Gastrocnemius medialis (tissue), 4 donors: ENCODE measurements at regions not wholly inside any gene's neighbourhood (a gene's known extent, or its start where the extent isn't known, plus 50 kb on each side); places are given as distances from the start of the nearest gene placed in this dataset.

Source experiments
- ATAC-seq, 2 donors: fragments of 150-250 bp; one replicate each; pipeline ENCODE4 v1.9.1; 2016
- DNase-seq, 2 donors: peaks; one replicate each; pipeline ENCODE4 v3.0.0-alpha.2; 2019
- H3K27ac ChIP-seq, 4 donors: fragments of 200-600 bp; sonication (generic); 1 replicate in 1 of 4; 2 replicates in 3 of 4; pipeline ENCODE4 v1.5.1; 2016 to 2018; ENCODE audit warnings: mild to moderate bottlenecking in 2 of 4, moderate library complexity in 1 of 4
- H3K27me3 ChIP-seq, 3 donors: fragments of 200-600 bp; sonication (generic) in 2 of 3; 1 replicate in 1 of 3; 2 replicates in 2 of 3; pipeline versions ENCODE4 v1.5.1 to v1.6.0; 2016 to 2019; ENCODE audit warnings: mild to moderate bottlenecking in 1 of 3, moderate library complexity in 1 of 3
- H3K36me3 ChIP-seq, 2 donors: fragments of 200-600 bp; sonication (generic) in 1 of 2; one replicate each; pipeline ENCODE4 v1.5.1; 2017 to 2018
- H3K4me1 ChIP-seq, 2 donors: fragments of 200-600 bp; sonication (generic) in 1 of 2; one replicate each; pipeline ENCODE4 v1.5.1; 2016 to 2017; ENCODE audit warnings: mild to moderate bottlenecking in 2 of 2
- H3K4me3 ChIP-seq, 4 donors: fragments of 200-600 bp; sonication (generic) in 3 of 4; 1 replicate in 1 of 4; 2 replicates in 3 of 4; pipeline ENCODE4 v1.5.1; 2016 to 2019; ENCODE audit warnings: mild to moderate bottlenecking in 2 of 4
- H3K9me3 ChIP-seq, 3 donors: fragments of 200-600 bp; sonication (generic) in 2 of 3; 1 replicate in 1 of 3; 2 replicates in 2 of 3; pipeline ENCODE4 v1.5.1; 2016 to 2019
- POLR2A ChIP-seq, 2 donors: fragments of 450-650 bp; IDR thresholded peaks; one replicate each; pipeline ENCODE4 v1.6.1; 2017; ENCODE audit warnings: antibody characterized with exemption in 2 of 2, mild to moderate bottlenecking in 2 of 2, moderate library complexity in 2 of 2
- in situ Hi-C, 4 donors: fragments of 200-750 bp; cut with MboI; loops; one replicate each; pipeline versions ENCODE4 v1.15.0 to v1.8.0; 2017; ENCODE audit warnings: low sequenced_read_pairs in 4 of 4
- intact Hi-C: fragments of 100-400 bp; cut with DNase I; formaldehyde crosslinking; loops from one replicate; pipeline ENCODE4 v1.15.1; 2023; ENCODE audit warnings: low total_unique reads
- TF ChIP-seq, protein P1 (sequence below), 5 experiments: fragments of 450-650 bp in 3 of 5; fragments of 200-600 bp in 2 of 5; sonication (generic) in 2 of 5; IDR thresholded peaks in 4 of 5; conservative IDR thresholded peaks in 1 of 5; 1 replicate in 4 of 5; 2 replicates in 1 of 5; pipeline ENCODE4 v1.5.1; 2016 to 2019; ENCODE audit warnings: antibody characterized with exemption in 5 of 5, mild to moderate bottlenecking in 3 of 5, moderate library complexity in 3 of 5

DNA sequence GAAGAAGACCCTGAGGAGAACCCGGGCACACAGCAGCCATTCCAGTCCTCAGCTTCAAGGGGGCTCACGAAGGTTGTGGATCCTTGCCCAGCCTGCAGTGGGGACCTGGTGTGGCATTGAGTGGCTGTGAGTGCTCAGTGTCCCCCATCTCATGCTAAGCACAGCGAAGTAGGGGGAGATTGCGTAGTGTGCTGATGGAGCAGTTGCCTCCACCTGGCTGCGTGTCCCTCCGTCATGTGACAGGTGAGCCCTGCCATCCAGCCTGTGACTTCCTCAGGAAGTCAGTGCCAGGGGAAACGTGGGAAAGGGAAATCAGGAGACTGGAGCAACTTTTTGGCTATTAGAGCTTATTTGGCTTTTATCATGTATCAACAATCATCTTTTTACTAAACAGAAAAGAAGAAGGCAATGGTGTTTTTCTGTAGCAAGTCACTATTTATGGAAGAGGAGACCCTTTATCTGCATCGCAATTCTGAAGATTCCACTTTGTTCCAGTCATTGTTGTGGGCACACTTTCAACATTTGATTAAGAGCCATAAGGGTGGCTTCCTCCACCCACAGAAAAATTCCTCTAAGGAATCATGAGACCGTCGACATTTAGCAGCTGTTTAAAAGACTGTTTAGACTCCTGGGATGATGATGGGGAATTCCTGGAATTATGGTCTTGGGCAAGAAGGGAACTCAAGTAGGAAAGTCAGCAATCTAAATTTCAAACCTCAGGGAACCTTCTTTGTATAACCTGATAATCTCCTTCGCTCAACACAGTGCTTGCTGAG lies 126.8 kb upstream of the SPATA13 start:
- intact Hi-C loops (no loop called here), in situ Hi-C loops (no loop called here)
- H3K36me3 ChIP-seq = no peaks in the 10 kb centered on the region
- H3K4me3 ChIP-seq = no peak overlapping the region
- no peak overlapping the region for H3K27ac ChIP-seq
- DNase-seq (no peak), ATAC-seq (peak; percentile 33 to 39)
- H3K4me1 ChIP-seq = peaks cover 0 to 3% of the 10 kb centered on the region in 2 donors
- TF ChIP-seq POLR2A (IDR thresholded peaks at IDR 0.05) = no peak
- TF ChIP-seq, protein P1, sequence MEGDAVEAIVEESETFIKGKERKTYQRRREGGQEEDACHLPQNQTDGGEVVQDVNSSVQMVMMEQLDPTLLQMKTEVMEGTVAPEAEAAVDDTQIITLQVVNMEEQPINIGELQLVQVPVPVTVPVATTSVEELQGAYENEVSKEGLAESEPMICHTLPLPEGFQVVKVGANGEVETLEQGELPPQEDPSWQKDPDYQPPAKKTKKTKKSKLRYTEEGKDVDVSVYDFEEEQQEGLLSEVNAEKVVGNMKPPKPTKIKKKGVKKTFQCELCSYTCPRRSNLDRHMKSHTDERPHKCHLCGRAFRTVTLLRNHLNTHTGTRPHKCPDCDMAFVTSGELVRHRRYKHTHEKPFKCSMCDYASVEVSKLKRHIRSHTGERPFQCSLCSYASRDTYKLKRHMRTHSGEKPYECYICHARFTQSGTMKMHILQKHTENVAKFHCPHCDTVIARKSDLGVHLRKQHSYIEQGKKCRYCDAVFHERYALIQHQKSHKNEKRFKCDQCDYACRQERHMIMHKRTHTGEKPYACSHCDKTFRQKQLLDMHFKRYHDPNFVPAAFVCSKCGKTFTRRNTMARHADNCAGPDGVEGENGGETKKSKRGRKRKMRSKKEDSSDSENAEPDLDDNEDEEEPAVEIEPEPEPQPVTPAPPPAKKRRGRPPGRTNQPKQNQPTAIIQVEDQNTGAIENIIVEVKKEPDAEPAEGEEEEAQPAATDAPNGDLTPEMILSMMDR (IDR thresholded peaks at IDR 0.05 in 4 of 5, conservative IDR thresholded peaks at IDR 0.05 in 1 of 5) = no peak
- H3K9me3 ChIP-seq = no peaks in the 10 kb centered on the region
- H3K27me3 ChIP-seq = no peaks in the 10 kb centered on the region

DNA sequence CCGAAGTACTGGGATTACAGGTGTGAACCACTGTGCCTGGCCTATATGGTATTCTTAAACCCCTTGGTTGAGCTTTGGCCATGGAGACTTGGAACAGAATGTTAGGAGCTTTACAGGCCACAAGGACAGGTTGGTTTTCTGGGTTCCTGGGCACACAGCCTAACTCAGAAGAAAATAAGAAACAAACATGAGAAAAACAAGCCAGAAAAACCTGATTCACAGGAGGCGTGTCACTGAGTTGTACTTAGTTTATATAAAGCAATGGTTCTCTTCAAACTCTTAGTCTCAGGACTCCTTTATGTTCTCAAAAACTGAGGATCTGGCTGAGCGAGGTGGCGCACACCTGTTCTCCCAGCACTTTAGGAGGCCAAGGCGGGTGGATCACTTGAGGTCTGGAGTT lies 125.1 kb upstream of the SPATA13 start:
- ATAC-seq = no peak
- H3K36me3 ChIP-seq = no peaks in the 10 kb centered on the region
- intact Hi-C loops (no loop called here), in situ Hi-C loops (no loop called here)
- no peaks in the 10 kb centered on the region for H3K9me3 ChIP-seq
- DNase-seq = no peak
- H3K27me3 ChIP-seq = no peaks in the 10 kb centered on the region
- no peak overlapping the region for H3K27ac ChIP-seq
- TF ChIP-seq POLR2A (IDR thresholded peaks at IDR 0.05) = no peak
- TF ChIP-seq, protein P1 (IDR thresholded peaks at IDR 0.05 in 4 of 5, conservative IDR thresholded peaks at IDR 0.05 in 1 of 5) = no peak
- H3K4me3 ChIP-seq = no peak overlapping the region
- peaks cover 0 to 3% of the 10 kb centered on the region in 2 donors for H3K4me1 ChIP-seq

DNA sequence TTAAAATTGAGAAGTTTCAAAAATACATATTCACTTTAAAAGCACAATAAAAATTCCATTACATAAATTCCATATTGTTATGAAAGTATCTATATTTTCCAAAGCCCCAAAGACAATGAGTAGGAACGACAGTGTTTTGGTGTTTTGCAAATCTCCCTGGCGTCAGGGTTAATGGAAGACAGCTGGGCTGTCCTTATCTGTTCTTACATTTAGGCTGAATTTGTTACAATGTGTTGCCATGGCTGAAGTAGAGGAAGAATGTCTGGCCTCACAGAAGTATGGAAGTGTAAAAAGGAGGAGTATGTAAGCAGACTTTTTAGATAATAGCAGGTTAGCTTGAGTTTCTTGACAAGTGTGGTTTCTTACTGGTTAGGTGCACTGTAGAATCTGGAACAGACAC lies 124.4 kb upstream of the SPATA13 start:
- DNase-seq (no peak), ATAC-seq (no peak)
- Histone ChIP-seq H3K27me3 (no peaks in the 10 kb centered on the region), H3K4me3 (no peak overlapping the region), H3K9me3 (no peaks in the 10 kb centered on the region), H3K36me3 (no peaks in the 10 kb centered on the region), H3K4me1 (peaks cover 0 to 3% of the 10 kb centered on the region in 2 donors), H3K27ac (no peak overlapping the region)
- intact Hi-C loops (no loop called here), in situ Hi-C loops (no loop called here)
- TF ChIP-seq POLR2A (IDR thresholded peaks at IDR 0.05) = no peak

DNA sequence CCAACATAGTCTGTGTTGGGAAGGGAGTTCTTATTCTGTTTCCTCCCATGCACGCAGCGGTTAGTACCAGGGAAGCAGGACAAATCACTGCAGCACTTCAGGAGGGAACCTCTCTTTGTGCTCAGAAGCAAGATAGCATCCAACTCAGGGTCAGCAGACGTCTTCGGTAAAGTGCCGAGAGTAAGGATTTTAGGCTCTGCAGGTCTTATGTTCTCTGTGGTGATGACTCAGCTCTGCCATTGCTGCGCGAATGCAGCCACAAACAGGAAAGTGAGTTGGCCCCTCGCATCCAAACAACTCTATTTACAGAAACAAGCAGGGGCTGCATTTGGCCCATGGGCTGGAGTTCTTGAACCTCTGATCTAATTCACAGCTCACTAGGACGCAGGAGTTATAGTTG lies 122.1 kb upstream of the SPATA13 start:
- Histone ChIP-seq H3K4me3 (no peak overlapping the region), H3K27me3 (no peaks in the 10 kb centered on the region), H3K36me3 (no peaks in the 10 kb centered on the region), H3K4me1 (peaks cover 0 to 1% of the 10 kb centered on the region in 2 donors), H3K27ac (no peak overlapping the region), H3K9me3 (no peaks in the 10 kb centered on the region)
- TF ChIP-seq, protein P1 (IDR thresholded peaks at IDR 0.05 in 4 of 5, conservative IDR thresholded peaks at IDR 0.05 in 1 of 5) = no peak
- TF ChIP-seq POLR2A (IDR thresholded peaks at IDR 0.05) = no peak
- in situ Hi-C loops (no loop called here), intact Hi-C loops (no loop called here)
- DNase-seq = no peak
- ATAC-seq = no peak

DNA sequence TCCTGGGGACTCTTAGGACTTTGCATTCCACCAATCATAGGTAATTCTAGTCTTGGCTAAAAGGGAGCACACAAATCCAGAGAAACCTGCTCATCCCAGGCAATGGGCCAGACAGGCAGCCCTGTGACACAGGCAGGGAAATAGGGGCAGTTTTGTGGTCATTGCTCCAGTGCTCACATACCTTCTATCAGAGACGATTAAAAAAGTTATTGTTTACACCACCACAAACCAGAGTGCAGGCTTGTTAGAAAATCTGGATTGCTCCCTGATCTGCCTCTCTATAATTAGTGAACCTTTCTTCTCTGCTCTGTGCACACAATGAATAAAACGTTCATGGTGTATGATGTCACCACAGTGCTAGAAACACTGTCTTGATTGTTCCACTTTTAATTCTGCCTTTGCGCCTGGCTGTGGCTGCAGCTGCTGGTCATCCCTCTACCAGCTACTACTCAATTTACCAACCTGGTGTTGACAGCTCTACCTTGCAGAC lies 121.6 kb upstream of the SPATA13 start:
- no peak for TF ChIP-seq POLR2A (IDR thresholded peaks at IDR 0.05)
- TF ChIP-seq, protein P1 (IDR thresholded peaks at IDR 0.05 in 4 of 5, conservative IDR thresholded peaks at IDR 0.05 in 1 of 5) = no peak
- in situ Hi-C loops = no loop called here
- no peak for DNase-seq
- Histone ChIP-seq H3K27me3 (no peaks in the 10 kb centered on the region), H3K4me3 (no peak overlapping the region), H3K36me3 (no peaks in the 10 kb centered on the region), H3K27ac (no peak overlapping the region), H3K9me3 (no peaks in the 10 kb centered on the region), H3K4me1 (peaks cover 0 to 6% of the 10 kb centered on the region in 2 donors)
- intact Hi-C loops = no loop called here
- no peak for ATAC-seq
